Aorta (tissue), 5 donors: ENCODE measurements at regions not wholly inside any gene's neighbourhood (a gene's known extent, or its start where the extent isn't known, plus 50 kb on each side); places are given as distances from the start of the nearest gene placed in this dataset.
"Not testable (repeated sequence)": the region's sequence is repeated elsewhere in the genome, so short reads cannot be mapped to it uniquely, and the experiment has no call there.

ENCODE experiments used
- ATAC-seq: fragments of 200-7000 bp; cut with Tn5 transposase; one replicate; pipeline ENCODE4 v1.9.1; 2022; ENCODE audit warnings: moderate library complexity; ENCODE audit not compliant: low FRiP score
- DNase-seq, 2 donors: peaks; one replicate each; pipeline ENCODE4 v3.0.0-alpha.2; 2020
- H3K27ac ChIP-seq, 2 donors: one replicate each; pipeline ENCODE4 v1.5.1; 2013; ENCODE audit warnings: low read length in 2 of 2, mild to moderate bottlenecking in 2 of 2, moderate library complexity in 2 of 2, control low read depth in 1 of 2, inconsistent platforms in 1 of 2, low read depth in 1 of 2
- H3K27me3 ChIP-seq, 2 donors: one replicate each; pipeline ENCODE4 v1.6.1; 2013; ENCODE audit warnings: control low read depth in 1 of 2, low read length in 1 of 2, mild to moderate bottlenecking in 1 of 2, moderate library complexity in 1 of 2; ENCODE audit not compliant: insufficient read depth in 2 of 2, control insufficient read depth in 1 of 2
- H3K36me3 ChIP-seq, 2 donors: one replicate each; pipeline ENCODE4 v1.6.1; 2013; ENCODE audit warnings: control low read depth in 1 of 2, low read length in 1 of 2, mild to moderate bottlenecking in 1 of 2; ENCODE audit not compliant: insufficient read depth in 2 of 2, control insufficient read depth in 1 of 2
- H3K4me1 ChIP-seq, 2 donors: one replicate each; pipeline ENCODE4 v1.6.1; 2013; ENCODE audit warnings: low read length in 2 of 2, control low read depth in 1 of 2, mild to moderate bottlenecking in 1 of 2, moderate library complexity in 1 of 2; ENCODE audit not compliant: insufficient read depth in 2 of 2, control insufficient read depth in 1 of 2
- H3K4me3 ChIP-seq, 2 donors: one replicate each; pipeline ENCODE4 v1.5.1; 2013; ENCODE audit warnings: low read length in 2 of 2, control low read depth in 1 of 2, mild to moderate bottlenecking in 1 of 2
- H3K9me3 ChIP-seq: one replicate; pipeline ENCODE4 v1.6.1; 2013; ENCODE audit warnings: mild to moderate bottlenecking, low read length; ENCODE audit not compliant: control insufficient read depth
- WGBS, 2 donors: extraction: QIAGEN DNeasy Blood & Tissue Kit; methylation state at CpG; one replicate each; pipeline ENCODE4 v1.1.7; 2013; 5-methylcytosine and 5-hydroxymethylcytosine counted together
- intact Hi-C, 2 donors: fragments of 100-400 bp; cut with DNase I; formaldehyde crosslinking; loops; one replicate each; pipeline versions ENCODE4 v1.14.2 to v1.15.0; 2022
- donor health status: healthy with polysubstance abuse.
- donor health status: Bipolar disorder and iron deficiency.
- donor health status: DM: no; HTN: no; CAD: no.
- donor health status: DM: no; HTN: no; CAD: no.
- donor health status: DM: yes; HTN: yes; CAD: no.

- H3K9me3 ChIP-seq, ATAC-seq, H3K4me3 ChIP-seq, H3K36me3 ChIP-seq, DNase-seq, intact Hi-C loops, H3K27me3 ChIP-seq, H3K27ac ChIP-seq, H3K4me1 ChIP-seq: not testable (repeated sequence)
- 7 to 25% methylated on average over 1 of the region's 1 CpG for WGBS, 2 donors
Measured at GRCh38 chr7:76797639-76798038, 170.6 kb upstream of the POMZP3 start.

- ATAC-seq, H3K4me3 ChIP-seq, H3K36me3 ChIP-seq, H3K27ac ChIP-seq, H3K4me1 ChIP-seq, intact Hi-C loops, H3K27me3 ChIP-seq, DNase-seq, H3K9me3 ChIP-seq: not testable (repeated sequence)
Measured at GRCh38 chr7:76780693-76781092, 153.6 kb upstream of the POMZP3 start.

GRCh38 chr7:76774279-76774678 is 147.2 kb upstream of the POMZP3 start:
- 72 to 80% methylated on average over 2 of the region's 2 CpGs for WGBS, 2 donors
- not testable (repeated sequence) for DNase-seq, H3K27me3 ChIP-seq

GRCh38 chr7:76771980-76772379 is 144.9 kb upstream of the POMZP3 start:
- ATAC-seq, H3K36me3 ChIP-seq, intact Hi-C loops, H3K4me1 ChIP-seq, H3K27me3 ChIP-seq, H3K9me3 ChIP-seq, H3K4me3 ChIP-seq, DNase-seq, H3K27ac ChIP-seq: not testable (repeated sequence)
- WGBS, 2 donors, result 74 to 79% methylated on average over 1 of the region's 1 CpG

More at GRCh38 chr7:76774279-76774678, 147.2 kb upstream of the POMZP3 start:
- H3K4me3 ChIP-seq, intact Hi-C loops, H3K9me3 ChIP-seq, H3K4me1 ChIP-seq, ATAC-seq, H3K27ac ChIP-seq, H3K36me3 ChIP-seq: not testable (repeated sequence)

GRCh38 chr7:76763977-76764376 is 136.9 kb upstream of the POMZP3 start:
- H3K4me1 ChIP-seq, ATAC-seq, intact Hi-C loops, H3K4me3 ChIP-seq, H3K9me3 ChIP-seq, H3K27ac ChIP-seq, H3K27me3 ChIP-seq, H3K36me3 ChIP-seq, DNase-seq: not testable (repeated sequence)
- WGBS, 2 donors, result 87 to 95% methylated on average over 3 of the region's 3 CpGs

- H3K27ac ChIP-seq, intact Hi-C loops, H3K36me3 ChIP-seq, H3K4me3 ChIP-seq, ATAC-seq, H3K4me1 ChIP-seq, DNase-seq, H3K27me3 ChIP-seq, H3K9me3 ChIP-seq: not testable (repeated sequence)
Measured at GRCh38 chr7:76760546-76761220, 133.6 kb upstream of the POMZP3 start.

GRCh38 chr7:76739538-76739937 is 112.5 kb upstream of the POMZP3 start:
- H3K4me3 ChIP-seq, H3K4me1 ChIP-seq, H3K27ac ChIP-seq, DNase-seq, H3K27me3 ChIP-seq, ATAC-seq, intact Hi-C loops, H3K36me3 ChIP-seq, H3K9me3 ChIP-seq: not testable (repeated sequence)
- WGBS, 2 donors, result 48 to 50% methylated on average over 4 of the region's 4 CpGs

GRCh38 chr7:76736724-76737123 is 109.6 kb upstream of the POMZP3 start:
- not testable (repeated sequence) for ATAC-seq
- 33 to 52% methylated on average over 2 of the region's 2 CpGs for WGBS, 2 donors

GRCh38 chr7:76736091-76736490 is 109.0 kb upstream of the POMZP3 start:
- intact Hi-C loops, H3K9me3 ChIP-seq, H3K27ac ChIP-seq, H3K27me3 ChIP-seq, H3K4me1 ChIP-seq, H3K4me3 ChIP-seq, H3K36me3 ChIP-seq, ATAC-seq, DNase-seq: not testable (repeated sequence)
- WGBS, 2 donors, result 83 to 88% methylated on average over 1 of the region's 1 CpG

More at GRCh38 chr7:76736724-76737123, 109.6 kb upstream of the POMZP3 start:
- DNase-seq, H3K4me1 ChIP-seq, H3K9me3 ChIP-seq, H3K27ac ChIP-seq, H3K4me3 ChIP-seq, H3K36me3 ChIP-seq, H3K27me3 ChIP-seq, intact Hi-C loops: not testable (repeated sequence)
